Esophagus muscularis mucosa (tissue), 4 donors: ENCODE measurements at regions not wholly inside any gene's neighbourhood (a gene's known extent, or its start where the extent isn't known, plus 50 kb on each side); places are given as distances from the start of the nearest gene placed in this dataset.

Source experiments
- DNase-seq: peaks from one replicate; pipeline ENCODE4 v3.0.0-alpha.2; 2017; ENCODE audit errors: extremely low spot score
- H3K27ac ChIP-seq, 4 donors: fragments of 200-600 bp; sonication (generic); replicated peaks in 1 of 4; 1 replicate in 3 of 4; 2 replicates in 1 of 4; pipeline ENCODE4 v1.5.1; 2016 to 2019; ENCODE audit warnings: mild to moderate bottlenecking in 1 of 4
- H3K27me3 ChIP-seq, 4 donors: fragments of 200-600 bp; sonication (generic); one replicate each; pipeline versions ENCODE4 v1.5.1 to v1.6.0; 2016 to 2019
- H3K36me3 ChIP-seq, 4 donors: fragments of 200-600 bp; sonication (generic); one replicate each; pipeline ENCODE4 v1.5.1; 2016 to 2019
- H3K4me1 ChIP-seq, 4 donors: fragments of 200-600 bp; sonication (generic); one replicate each; pipeline ENCODE4 v1.5.1; 2016 to 2019
- H3K4me3 ChIP-seq, 4 donors: fragments of 200-600 bp; sonication (generic); 1 replicate in 2 of 4; 2 replicates in 2 of 4; pipeline ENCODE4 v1.5.1; 2016 to 2019; ENCODE audit warnings: mild to moderate bottlenecking in 4 of 4, moderate library complexity in 1 of 4
- H3K9me3 ChIP-seq, 4 donors: fragments of 200-600 bp; sonication (generic); 1 replicate in 3 of 4; 2 replicates in 1 of 4; pipeline ENCODE4 v1.5.1; 2016 to 2019
- CTCF ChIP-seq, 3 experiments: fragments of 200-600 bp in 2 of 3; fragments of 450-650 bp in 1 of 3; sonication (generic) in 2 of 3; IDR thresholded peaks; one replicate each; pipeline ENCODE4 v1.5.1; 2017 to 2019; ENCODE audit warnings: antibody characterized with exemption in 3 of 3, mild to moderate bottlenecking in 2 of 3, moderate library complexity in 1 of 3
- EP300 ChIP-seq: sonication (generic); formaldehyde crosslinking; IDR thresholded peaks from one replicate; pipeline ENCODE4 v1.6.1; 2017; ENCODE audit warnings: antibody characterized with exemption
- POLR2A ChIP-seq: fragments of 450-650 bp; IDR thresholded peaks from one replicate; pipeline ENCODE4 v1.6.1; 2017; ENCODE audit warnings: antibody characterized with exemption, moderate library complexity, mild to moderate bottlenecking, low read depth
- POLR2AphosphoS5 ChIP-seq, 2 donors: sonication (generic); formaldehyde crosslinking; IDR thresholded peaks; one replicate each; pipeline ENCODE4 v1.6.1; 2017; ENCODE audit warnings: antibody characterized with exemption in 2 of 2
- WGBS: methylation state at CpG from one replicate; pipeline ENCODE4 v1.1.5; 2018; 5-methylcytosine and 5-hydroxymethylcytosine counted together
- intact Hi-C: fragments of 100-400 bp; cut with DNase I; formaldehyde crosslinking; loops from one replicate; pipeline ENCODE4 v1.15.1; 2023

GRCh38 chr4:57425610-57426009 lies 315.4 kb upstream of the IGFBP7 start:
- TF ChIP-seq POLR2A (no peak), POLR2AphosphoS5 (IDR thresholded peaks at IDR 0.05) (no peak), EP300 (no peak), CTCF (IDR thresholded peaks at IDR 0.05) (no peak)
- 100% methylated on average over 1 of the region's 1 CpG for WGBS
- no peak for DNase-seq
- intact Hi-C loops: loop anchor here (5.0 kb wide), 1 partner anchor 263 kb away; no protein-coding TSS in a partner anchor
- no peaks in the 10 kb centered on the region for H3K27me3 ChIP-seq
- no peak overlapping the region for H3K27ac ChIP-seq
- H3K9me3 ChIP-seq: no peaks in the 10 kb centered on the region
- no peak overlapping the region for H3K4me3 ChIP-seq
- H3K36me3 ChIP-seq: no peaks in the 10 kb centered on the region
- H3K4me1 ChIP-seq: peaks cover 0 to 16% (median 13%) of the 10 kb centered on the region in 4 donors

- 58% methylated on average over 6 of the region's 6 CpGs for WGBS
- Histone ChIP-seq H3K4me3 (no peak overlapping the region), H3K27me3 (no peaks in the 10 kb centered on the region), H3K4me1 (peaks cover 0 to 16% (median 13%) of the 10 kb centered on the region in 4 donors), H3K9me3 (no peaks in the 10 kb centered on the region), H3K27ac (peak overlapping the region in 3 of 4 donors; percentile 29 to 49 (median 46)), H3K36me3 (no peaks in the 10 kb centered on the region)
- DNase-seq: no peak
- intact Hi-C loops: no loop called here
- TF ChIP-seq POLR2AphosphoS5 (IDR thresholded peaks at IDR 0.05) (peak; percentile 42 to 69), EP300 (no peak), POLR2A (no peak), CTCF (IDR thresholded peaks at IDR 0.05) (no peak)
These were observed 314.2 kb upstream of the IGFBP7 start for GRCh38 chr4:57424232-57424897.

GRCh38 chr4:57418133-57418532 lies 307.9 kb upstream of the IGFBP7 start:
- TF ChIP-seq CTCF (IDR thresholded peaks at IDR 0.05): no peak
- no peak for TF ChIP-seq EP300
- no peak for TF ChIP-seq POLR2AphosphoS5 (IDR thresholded peaks at IDR 0.05)
- TF ChIP-seq POLR2A: no peak
- no peaks in the 10 kb centered on the region for H3K4me1 ChIP-seq
- no peaks in the 10 kb centered on the region for H3K9me3 ChIP-seq
- 73% methylated on average over 1 of the region's 1 CpG for WGBS
- H3K27ac ChIP-seq: no peak overlapping the region
- no peaks in the 10 kb centered on the region for H3K27me3 ChIP-seq
- no peaks in the 10 kb centered on the region for H3K36me3 ChIP-seq
- H3K4me3 ChIP-seq: no peak overlapping the region
- DNase-seq: no peak
- intact Hi-C loops: no loop called here

- H3K27ac ChIP-seq: no peak overlapping the region
- WGBS: 98% methylated on average over 5 of the region's 5 CpGs
- H3K4me3 ChIP-seq: no peak overlapping the region
- H3K36me3 ChIP-seq: no peaks in the 10 kb centered on the region
- intact Hi-C loops: no loop called here
- H3K4me1 ChIP-seq: peaks cover 0 to 5% (median 0%) of the 10 kb centered on the region in 4 donors
- no peak for DNase-seq
- H3K9me3 ChIP-seq: no peaks in the 10 kb centered on the region
- TF ChIP-seq POLR2A (no peak), POLR2AphosphoS5 (IDR thresholded peaks at IDR 0.05) (no peak), EP300 (no peak), CTCF (IDR thresholded peaks at IDR 0.05) (no peak)
- no peaks in the 10 kb centered on the region for H3K27me3 ChIP-seq
These were observed 302.3 kb upstream of the IGFBP7 start for GRCh38 chr4:57412259-57413054.
